Esophagus mucosa (tissue), 1 donor: ENCODE measurements at regions not wholly inside any gene's neighbourhood (a gene's known extent, or its start where the extent isn't known, plus 50 kb on each side); places are given as distances from the start of the nearest gene placed in this dataset.
A peak's percentile ranks its signal among the peaks of the same experiment; 100 is the strongest.

ENCODE experiments used
- ATAC-seq: fragments of 200-7000 bp; cut with Tn5 transposase; one replicate; pipeline ENCODE4 v1.9.1; 2020
- donor health status: DM: yes; HTN: yes; CAD: no.

GRCh38 chr15:88403351-88403791 lies 63.8 kb downstream of the MRPL46 start:
- no peak for ATAC-seq

GRCh38 chr15:88401996-88402656 lies 65.1 kb downstream of the MRPL46 start:
- no peak for ATAC-seq

DNA sequence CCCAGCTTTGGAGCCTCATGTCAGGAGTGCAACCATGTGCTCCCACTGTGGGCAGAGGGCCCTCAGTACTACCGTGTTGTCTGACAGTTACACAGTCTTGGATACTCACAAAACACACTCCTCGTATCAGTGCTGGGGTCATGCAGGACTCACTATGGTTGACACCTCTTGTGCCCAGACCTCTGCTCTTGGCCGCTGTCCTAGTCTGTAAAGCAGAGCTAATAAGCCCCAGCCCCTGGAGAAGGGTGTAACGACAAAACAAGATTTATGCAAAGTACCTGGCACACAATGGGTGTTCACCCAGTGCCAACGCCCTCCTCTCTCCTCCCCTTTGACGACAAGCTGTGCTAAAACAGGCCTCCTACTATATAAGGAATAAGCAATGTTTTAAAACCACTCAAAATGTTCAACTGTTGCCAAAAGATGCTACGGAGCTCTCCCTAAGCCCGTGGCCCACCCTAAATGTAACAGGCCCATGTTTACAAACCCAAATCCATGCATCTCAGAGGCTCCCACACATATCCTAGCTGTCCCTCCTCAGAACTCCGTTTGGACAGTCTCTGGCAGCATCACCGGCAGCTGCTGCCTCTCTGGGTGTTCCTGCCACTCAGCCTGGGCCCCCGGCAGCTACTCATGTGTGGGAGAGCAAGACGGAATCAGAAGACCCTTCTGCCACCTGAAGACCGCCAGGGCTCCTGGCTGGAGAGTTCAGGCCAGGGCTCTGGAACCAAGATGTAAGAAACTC lies 65.8 kb downstream of the MRPL46 start:
- peak; percentile 66 for ATAC-seq

- no peak for ATAC-seq
These were observed 66.5 kb downstream of the MRPL46 start for GRCh38 chr15:88400591-88401250.

DNA sequence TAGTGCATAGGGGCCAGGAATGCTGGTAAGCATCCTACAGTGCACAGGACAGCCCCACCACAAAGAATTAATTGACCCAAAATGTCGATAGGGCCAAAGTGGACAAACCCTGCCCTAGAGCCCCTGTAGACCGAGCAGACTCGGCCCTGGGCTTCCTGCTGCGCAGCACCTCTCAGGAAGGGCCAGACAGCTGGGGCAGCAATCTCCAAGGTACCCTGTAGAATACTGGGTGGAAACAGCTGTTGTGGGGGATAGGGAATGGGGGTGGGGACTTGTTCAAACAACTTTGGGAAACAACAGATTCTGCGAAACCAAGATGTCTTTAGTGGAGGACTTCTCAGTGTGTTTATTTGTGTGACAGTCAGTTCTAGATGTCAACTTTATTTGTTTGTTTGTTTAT lies 67.1 kb downstream of the MRPL46 start:
- no peak for ATAC-seq

DNA sequence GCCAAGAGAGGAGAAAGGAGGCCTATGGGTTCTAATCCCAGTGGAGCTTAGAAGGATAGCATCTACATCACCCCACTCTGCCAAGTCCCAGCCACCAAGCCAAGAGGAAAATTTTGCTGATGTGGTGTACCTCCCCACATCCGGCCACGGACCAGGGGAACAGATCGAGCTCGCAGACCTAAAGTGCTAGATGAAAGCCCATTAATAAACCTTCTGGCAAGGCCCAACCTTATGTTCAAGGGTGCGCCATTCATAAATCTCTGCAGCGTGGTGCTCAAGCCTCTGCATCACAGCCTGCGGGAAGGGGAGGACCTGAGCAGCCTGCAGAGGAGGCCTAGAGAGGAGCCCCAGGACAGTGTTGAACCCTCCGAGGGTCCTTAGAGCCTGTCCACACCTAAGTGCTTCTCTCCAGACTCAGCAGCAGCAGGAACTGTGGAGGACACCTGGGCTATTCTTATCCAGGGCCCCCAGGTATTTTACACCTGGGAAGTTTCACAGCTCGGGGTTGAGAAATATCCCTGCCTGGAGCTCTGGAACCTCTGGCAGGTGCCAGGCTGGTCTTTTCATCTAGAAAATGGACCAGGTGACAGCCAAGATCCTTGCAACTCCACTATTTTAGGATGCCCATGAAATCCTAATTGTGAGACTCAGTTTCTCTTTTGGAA lies 68.0 kb downstream of the MRPL46 start:
- no peak for ATAC-seq

DNA sequence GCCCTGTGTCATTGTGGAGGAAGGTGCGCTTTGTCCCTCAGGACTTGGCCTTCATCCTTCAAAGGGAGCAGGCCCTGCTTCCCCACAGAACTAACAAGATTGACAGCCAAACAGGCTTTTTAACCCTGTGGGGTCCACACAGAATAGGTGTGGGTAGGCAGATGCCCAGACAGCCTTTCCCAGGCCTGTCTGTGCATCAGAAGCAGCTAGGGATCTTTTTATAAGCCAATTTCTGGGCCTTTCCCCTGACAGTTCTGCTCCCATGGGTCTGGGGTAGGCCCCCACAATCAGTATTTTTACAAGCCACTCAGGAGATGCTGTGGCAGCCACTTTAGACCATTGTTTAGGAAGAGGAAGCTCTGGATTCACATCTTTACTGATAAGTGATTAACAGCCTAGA lies 69.2 kb downstream of the MRPL46 start:
- ATAC-seq = no peak

GRCh38 chr15:88397506-88397905 lies 69.7 kb downstream of the MRPL46 start:
- no peak for ATAC-seq

DNA sequence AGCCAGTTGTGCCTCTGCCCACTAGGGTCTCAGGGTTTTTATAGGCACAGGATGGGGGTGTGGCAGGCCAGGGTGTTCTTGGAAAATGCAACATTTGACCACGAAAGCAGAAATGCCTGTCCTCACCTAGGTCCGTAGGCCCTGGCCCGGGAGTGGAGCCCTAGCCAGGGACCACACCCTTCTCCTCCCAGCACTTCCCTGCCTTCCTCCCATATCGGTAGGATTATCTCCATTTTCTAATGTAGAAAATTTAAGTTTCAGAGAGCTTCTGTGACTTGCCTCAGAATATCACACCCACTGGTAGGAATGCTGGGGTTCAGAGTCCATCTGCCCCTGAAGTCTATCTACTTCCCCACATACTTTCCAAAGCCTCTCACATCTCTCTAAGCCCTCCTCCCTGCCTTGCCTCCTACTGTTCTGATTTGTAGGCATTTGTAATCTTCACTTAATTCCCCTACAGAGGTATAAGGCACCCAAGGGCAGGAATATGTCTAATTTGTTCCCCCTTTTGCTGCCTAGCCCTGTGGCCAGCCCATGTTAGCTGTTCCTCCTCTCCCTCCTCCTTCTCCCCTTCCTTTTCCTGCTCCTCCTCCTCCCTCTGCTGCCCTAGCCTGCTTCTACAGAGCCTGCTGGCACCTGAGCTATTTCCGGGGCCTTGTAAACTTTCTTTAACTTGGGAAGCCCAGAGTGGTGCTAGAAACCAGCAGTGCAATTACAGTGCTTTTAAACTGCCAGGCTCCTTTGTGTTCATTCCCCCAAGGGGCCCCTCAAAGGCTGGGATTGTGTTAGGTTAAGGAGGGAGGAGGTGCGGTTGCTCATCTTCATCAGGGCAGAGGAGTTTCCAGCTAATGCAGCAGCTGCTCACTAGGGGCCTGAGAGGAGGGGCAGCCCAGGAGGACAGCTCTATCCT lies 71.1 kb downstream of the MRPL46 start:
- no peak for ATAC-seq

GRCh38 chr15:88395241-88395640 lies 71.9 kb downstream of the MRPL46 start:
- no peak for ATAC-seq

- ATAC-seq = peak; percentile 56
These were observed 72.5 kb downstream of the MRPL46 start for GRCh38 chr15:88394553-88395145.

- peak; percentile 84 for ATAC-seq
These were observed 73.3 kb downstream of the MRPL46 start for GRCh38 chr15:88393719-88394519.

- peak; percentile 84 for ATAC-seq
These were observed 75.5 kb downstream of the MRPL46 start for GRCh38 chr15:88391700-88392099.

DNA sequence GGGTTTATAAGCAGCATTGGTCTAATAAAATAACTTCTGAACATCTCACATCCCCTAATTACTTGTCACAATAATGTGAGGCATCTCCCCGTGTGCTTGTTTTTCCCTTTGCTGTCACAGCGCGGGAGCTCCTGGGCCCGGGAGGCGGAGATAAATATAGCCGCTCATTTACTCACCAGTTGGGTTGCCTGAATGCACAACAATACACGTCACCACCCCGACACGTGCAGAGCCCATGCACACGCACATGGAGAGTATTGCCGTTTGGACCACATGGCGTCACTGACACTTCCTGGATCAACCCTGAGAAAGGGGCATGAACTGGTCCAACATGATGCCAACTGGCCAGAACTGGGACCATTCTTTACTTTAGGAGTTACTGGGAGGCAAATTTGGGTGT lies 76.2 kb downstream of the MRPL46 start:
- no peak for ATAC-seq

GRCh38 chr15:88390164-88390901 lies 76.9 kb downstream of the MRPL46 start:
- no peak for ATAC-seq

- no peak for ATAC-seq
These were observed 78.1 kb downstream of the MRPL46 start for GRCh38 chr15:88389120-88389519.

DNA sequence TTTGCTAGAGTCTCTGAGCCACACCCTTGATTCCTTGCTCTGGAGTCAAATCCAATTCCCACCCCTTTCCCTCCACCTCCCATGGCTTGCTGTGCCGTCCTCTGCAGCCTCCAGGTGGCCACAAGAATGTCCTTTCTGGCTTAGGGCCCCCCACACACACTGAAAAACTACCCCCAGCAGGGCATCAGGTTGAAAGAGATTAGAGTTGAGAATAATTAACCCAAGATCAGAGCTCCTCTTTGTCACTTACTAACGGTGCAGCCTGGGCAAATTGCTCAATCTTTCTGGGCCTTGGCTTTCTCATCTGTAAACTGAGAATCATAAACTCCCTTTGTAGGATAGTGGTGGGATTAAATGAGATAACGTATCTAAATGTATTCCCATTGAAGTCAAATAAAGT lies 78.5 kb downstream of the MRPL46 start:
- ATAC-seq = no peak

DNA sequence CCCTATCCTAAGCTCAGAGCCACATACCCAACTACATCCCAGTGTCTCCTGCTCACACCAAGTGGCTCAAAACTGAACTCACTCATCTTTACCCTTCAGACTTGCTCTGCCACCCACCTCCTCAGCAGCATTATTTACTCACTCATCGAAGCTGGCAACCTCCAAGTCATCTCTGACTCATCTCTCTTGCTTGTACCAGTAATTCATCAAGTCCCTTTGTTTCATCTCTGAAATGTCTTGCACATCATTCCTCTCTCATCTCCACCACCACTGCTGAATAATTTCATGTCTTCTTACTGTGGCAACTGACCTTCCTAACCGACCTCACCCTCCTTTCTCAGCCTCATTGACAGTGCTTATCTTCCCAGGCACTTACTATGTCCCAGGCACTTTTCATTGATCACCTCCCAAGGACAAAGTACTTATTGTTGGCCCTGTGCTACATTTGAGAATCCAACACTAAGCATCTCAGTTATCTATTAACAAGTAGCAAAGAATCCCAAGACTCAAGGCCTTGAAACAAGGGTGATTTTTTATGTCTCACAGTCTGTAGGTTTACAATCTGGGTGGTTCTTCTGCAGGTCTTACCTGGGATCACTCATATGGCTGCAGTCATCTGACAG lies 82.0 kb downstream of the MRPL46 start:
- ATAC-seq = peak; percentile 74

- ATAC-seq = no peak
These were observed 83.8 kb downstream of the MRPL46 start for GRCh38 chr15:88383354-88383753.
